HG03520 (cell line): ENCODE measurements at regions not wholly inside any gene's neighbourhood (a gene's known extent, or its start where the extent isn't known, plus 50 kb on each side); places are given as distances from the start of the nearest gene placed in this dataset.
"Not testable (repeated sequence)": the region's sequence is repeated elsewhere in the genome, so short reads cannot be mapped to it uniquely, and the experiment has no call there.

ENCODE experiments used
- ATAC-seq: cut with Tn5 transposase; IDR thresholded peaks from one replicate; pipeline ENCODE4 v1.9.1; 2021; ENCODE audit warnings: mild to moderate bottlenecking, moderate library complexity; ENCODE audit not compliant: unreplicated experiment

DNA sequence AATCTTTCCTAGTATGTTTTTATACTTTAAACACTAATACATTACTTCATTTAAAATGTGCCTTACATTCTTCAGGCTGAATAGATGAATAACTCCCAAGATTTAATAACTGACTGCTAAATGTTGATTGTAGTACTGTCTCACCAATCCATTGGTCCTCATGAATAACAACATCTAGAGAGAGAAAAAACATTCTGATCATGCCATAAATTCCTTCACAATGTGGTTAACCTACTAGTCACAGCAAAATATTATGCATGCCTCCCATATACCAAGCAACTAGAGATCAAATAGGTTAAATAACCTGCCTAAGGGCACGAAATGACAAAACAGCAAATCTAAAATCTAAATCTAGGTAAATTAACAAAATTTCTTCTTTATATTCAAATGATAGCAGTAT, 66.2 kb downstream of the SYT15 start:
- not testable (repeated sequence) for ATAC-seq

DNA sequence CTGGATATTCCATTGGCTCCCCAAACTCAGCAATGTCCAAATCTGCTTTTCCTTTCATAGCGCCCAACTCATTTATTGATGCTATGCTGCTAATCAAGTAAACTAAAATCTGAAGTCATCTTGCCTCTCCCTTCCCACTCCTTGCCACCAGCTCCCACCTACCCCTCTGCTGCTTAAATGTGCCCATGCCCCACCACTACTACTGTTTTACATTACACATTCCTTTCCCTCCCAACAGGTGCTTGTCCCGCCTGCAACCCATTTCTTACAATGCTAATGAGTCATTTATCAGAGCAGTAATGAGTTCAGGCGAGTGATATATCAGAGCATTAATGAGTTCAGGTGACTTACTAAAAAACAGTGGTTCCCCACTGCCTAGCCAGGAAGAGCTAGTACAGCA, 67.2 kb downstream of the SYT15 start:
- not testable (repeated sequence) for ATAC-seq

DNA sequence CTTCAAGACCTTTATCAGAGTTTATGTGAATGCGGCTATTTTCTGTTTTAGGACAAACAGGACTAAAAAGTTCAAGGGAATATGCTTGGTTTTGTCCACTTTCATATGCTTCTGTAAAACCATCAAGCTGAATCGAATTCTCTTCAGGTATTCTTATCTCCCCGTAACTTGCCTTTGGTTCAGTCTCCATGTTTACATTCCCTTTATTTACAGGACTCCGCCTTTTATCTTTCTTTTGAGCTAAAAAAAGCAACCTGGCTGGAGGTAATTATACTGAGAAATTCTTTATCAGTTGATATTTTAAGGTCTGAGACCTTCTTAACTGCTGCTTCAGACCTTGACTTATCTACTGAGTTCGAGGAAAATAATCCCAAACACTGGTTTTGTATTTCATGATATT, 72.0 kb downstream of the SYT15 start:
- not testable (repeated sequence) for ATAC-seq

GRCh38 chr10:46657437-46657836, 78.5 kb downstream of the SYT15 start:
- ATAC-seq: not testable (repeated sequence)

DNA sequence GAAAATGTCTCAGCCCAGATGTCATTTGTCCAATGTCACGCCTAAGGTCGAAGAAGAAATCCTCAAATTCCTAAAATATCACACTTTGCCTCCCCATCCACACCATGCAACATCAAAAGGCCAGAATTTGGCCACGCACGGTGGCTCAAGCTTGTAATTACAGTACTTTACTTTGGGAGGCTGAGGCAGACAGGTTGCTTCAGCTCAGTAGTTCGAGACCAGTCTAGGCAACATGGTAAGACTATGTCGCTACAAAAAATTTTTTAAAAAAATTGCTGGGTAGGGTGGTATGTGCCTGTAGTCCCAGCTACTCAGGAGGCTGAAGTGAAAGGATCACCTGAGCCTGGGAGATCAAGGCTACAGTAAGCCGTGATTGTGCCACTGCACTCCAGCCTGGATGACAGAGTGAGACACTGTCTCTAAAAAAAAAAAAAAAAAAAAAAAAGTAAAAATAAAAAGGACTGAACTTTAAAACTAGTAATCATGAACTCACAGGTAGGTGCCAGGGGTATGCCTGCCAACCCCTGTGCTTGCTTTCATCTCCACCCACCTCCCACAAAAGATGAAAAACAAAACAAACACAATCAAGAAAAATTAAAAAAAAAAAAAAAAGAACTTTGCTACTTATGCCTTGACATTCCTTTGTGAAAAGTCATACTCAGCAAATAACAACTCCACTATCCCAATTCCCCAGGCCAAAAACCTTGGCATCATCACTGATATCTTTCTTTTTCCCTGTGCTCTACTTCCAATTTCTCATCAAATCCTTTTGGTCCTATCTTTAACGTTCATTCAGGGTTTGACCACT, 81.3 kb downstream of the SYT15 start:
- not testable (repeated sequence) for ATAC-seq

GRCh38 chr10:46660835-46661164, 81.9 kb downstream of the SYT15 start:
- ATAC-seq: not testable (repeated sequence)

- not testable (repeated sequence) for ATAC-seq
Measured at GRCh38 chr10:46665536-46665935, 86.6 kb downstream of the SYT15 start.

DNA sequence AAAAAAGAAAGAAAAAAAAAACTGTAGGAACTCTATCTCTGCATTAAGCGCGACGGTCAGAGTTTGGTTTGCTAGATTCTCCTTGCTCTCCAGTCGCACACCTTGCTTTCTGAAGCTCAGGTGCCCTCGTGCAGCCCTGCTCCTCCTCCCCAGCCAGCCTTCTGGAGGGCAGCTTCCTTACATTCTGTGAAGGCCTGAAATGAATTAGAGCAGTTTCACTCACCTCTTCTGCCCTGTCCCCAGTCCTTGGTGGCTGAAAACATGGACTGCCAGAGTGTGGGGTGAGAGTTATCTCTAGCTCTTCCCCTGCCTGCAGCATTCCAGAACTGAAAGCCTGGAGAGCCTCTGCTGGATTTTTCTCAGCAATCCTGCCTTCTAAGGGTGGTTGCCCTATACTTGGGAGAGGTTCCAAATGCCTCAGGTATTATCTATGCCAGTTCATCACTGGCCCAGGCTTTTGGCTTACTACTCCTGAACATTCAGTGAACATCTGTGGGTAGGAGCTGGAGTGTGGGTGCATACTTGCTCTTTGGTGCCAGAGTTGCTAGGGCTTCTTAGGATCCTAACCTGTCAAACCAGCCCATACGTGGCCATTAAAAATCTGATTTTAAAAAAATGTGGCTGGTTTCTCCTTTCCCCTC, 89.5 kb downstream of the SYT15 start:
- not testable (repeated sequence) for ATAC-seq

- not testable (repeated sequence) for ATAC-seq
Measured at GRCh38 chr10:46677836-46678435, 99.0 kb downstream of the SYT15 start.

- not testable (repeated sequence) for ATAC-seq
Measured at GRCh38 chr10:46691397-46691796, 112.5 kb downstream of the SYT15 start.

DNA sequence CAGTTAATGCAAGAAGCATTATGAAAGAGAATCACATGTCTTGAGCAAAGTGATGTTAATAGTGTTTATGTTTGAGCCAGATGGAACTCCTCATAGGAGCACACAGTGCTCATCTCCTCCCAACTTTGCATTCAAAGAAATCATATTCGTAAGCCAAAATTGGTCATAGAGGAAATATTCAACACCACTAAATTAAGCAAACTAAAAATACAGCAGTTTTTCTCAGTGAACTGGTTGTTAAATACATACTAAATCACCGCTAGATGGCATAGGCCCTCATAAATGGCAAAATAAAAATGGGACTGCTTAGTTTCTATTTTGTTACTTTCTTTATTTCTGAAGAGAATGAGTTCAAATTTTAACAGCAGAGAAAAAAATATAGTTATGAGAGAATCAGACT, 114.3 kb downstream of the SYT15 start:
- ATAC-seq: not testable (repeated sequence)

DNA sequence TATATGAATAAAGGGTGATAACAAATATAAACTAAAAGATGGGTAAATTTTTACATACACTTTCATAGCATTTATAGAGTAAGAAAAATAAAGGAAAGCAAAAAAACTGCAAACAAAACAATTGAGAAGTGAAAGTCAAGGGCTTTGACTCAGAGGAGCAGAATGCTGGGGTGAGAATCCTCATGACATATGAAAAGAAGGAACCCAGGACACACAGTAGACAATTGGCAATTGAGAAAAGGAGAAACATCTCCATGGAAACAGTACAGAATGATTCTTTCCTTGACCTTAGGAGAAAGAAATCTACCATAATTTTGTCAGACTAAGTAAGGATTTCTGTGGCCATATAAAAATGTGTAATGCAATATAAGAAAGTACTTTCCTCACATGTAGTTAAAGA, 138.3 kb downstream of the SYT15 start:
- not testable (repeated sequence) for ATAC-seq

DNA sequence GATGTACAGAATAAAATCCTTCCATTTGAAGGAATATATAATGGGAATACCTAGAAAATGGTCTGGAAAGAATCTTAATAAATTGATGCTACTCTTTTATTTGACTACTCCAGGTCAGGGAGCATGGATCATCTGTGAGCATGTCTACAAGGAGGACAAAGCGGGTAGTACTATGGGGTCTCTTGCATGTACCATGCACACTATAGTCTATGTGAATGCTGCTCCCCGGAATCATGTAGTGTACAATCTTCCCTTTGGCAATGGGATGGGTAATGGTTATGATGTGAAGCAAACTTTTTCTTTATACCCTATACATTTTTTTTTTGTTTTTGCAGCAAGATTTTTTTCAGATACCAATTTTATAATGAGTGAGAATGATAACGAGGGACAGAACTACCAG, 139.1 kb downstream of the SYT15 start:
- ATAC-seq: not testable (repeated sequence)

DNA sequence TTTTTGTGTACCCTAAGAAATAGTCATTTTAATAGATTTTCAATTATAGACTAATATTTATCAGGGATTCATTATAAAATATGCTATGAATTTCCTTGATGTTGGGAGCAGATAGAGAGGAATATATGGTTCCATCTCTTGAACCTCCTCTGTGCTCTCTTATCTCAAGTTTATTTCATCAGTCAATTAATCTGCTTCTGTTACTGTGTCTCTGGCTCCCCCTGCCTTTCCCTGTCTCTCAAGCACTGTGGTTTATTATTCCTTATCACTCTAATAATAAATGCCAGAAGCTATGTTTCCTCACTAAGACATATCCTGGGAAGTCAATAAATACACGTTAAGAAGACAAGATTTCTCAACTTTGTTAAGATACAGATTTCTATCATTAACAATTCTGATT, 141.5 kb downstream of the SYT15 start:
- ATAC-seq: not testable (repeated sequence)

GRCh38 chr10:46720811-46721518, 142.0 kb downstream of the SYT15 start:
- not testable (repeated sequence) for ATAC-seq

DNA sequence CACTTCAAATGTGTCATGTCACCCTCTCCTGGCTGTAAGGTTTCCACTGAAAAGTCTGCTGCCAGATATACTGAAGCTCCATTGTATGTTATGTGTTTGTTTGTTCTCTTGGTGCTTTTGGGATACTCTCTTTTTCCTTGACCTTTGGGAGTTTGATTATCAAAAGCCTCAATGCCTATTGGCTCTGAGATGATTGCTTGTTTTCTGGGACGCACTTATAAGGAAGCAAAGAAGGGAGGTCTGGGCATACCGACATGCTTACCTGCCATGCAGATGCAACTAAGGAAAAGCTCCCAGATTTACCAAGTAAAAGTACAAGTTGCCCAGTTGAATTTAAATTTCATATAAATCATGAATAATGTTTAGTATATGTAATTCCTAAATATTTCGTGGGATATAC, 145.3 kb downstream of the SYT15 start:
- not testable (repeated sequence) for ATAC-seq

GRCh38 chr10:46728359-46728758, 149.4 kb downstream of the SYT15 start:
- ATAC-seq: not testable (repeated sequence)

GRCh38 chr10:46730729-46731128, 151.8 kb downstream of the SYT15 start:
- not testable (repeated sequence) for ATAC-seq

- not testable (repeated sequence) for ATAC-seq
Measured at GRCh38 chr10:46733635-46734261, 154.8 kb downstream of the SYT15 start.

GRCh38 chr10:46734262-46734642, 155.3 kb downstream of the SYT15 start:
- not testable (repeated sequence) for ATAC-seq

DNA sequence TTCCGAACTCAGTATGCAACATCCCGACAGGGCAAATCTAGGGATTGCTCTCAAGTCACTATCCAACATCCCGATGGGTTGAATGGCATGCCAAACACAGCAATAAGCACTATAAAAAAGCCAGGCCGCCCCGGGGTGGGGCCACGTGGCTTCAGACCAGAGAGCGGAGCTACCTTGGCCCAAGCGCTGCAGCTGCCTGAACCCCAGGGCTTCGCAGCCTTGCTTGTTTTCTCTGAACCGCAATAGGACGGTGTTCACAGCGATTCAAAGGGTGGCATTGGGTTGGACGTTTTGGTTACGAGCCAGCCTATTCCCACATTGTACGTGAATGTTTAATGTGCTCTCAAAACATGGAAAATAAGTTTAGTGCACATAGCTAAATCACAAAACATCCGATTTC, 161.0 kb downstream of the SYT15 start:
- not testable (repeated sequence) for ATAC-seq
